Activated T-cell treated with anti-CD3 and anti-CD28 coated beads, Interleukin-2, amount 50 U/mL, for 72 hours (primary cell): ENCODE measurements at regions not wholly inside any gene's neighbourhood (a gene's known extent, or its start where the extent isn't known, plus 50 kb on each side); places are given as distances from the start of the nearest gene placed in this dataset.

Source experiments
- ATAC-seq, 2 donors: fragments of 150-1000 bp; cut with Tn5 transposase; replicated peaks in 1 of 2; 2 replicates each; pipeline ENCODE4 v1.10.0; 2021; ENCODE audit warnings: moderate library complexity in 2 of 2, mild to moderate bottlenecking in 1 of 2
- DNase-seq, 2 donors: peaks; one replicate each; pipeline ENCODE4 v3.0.0; 2021 to 2022; ENCODE audit warnings: mixed read lengths in 1 of 2
- H3K27ac Mint-ChIP-seq: one replicate; pipeline ENCODE4 v1.8.0; 2022; ENCODE audit warnings: mild to moderate bottlenecking, moderate library complexity, mixed read lengths
- H3K27me3 Mint-ChIP-seq: one replicate; pipeline ENCODE4 v1.8.0; 2022; ENCODE audit warnings: low read depth, mixed read lengths
- H3K36me3 Mint-ChIP-seq, 2 donors: one replicate each; pipeline ENCODE4 v1.8.0; 2022; ENCODE audit warnings: mixed read lengths in 2 of 2, mild to moderate bottlenecking in 1 of 2; ENCODE audit not compliant: insufficient read depth in 2 of 2
- H3K4me1 Mint-ChIP-seq: one replicate; pipeline ENCODE4 v1.8.0; 2022; ENCODE audit warnings: low read depth, mixed read lengths
- H3K4me3 Mint-ChIP-seq, 2 donors: one replicate each; pipeline ENCODE4 v1.8.0; 2022; ENCODE audit warnings: mild to moderate bottlenecking in 2 of 2, mixed read lengths in 2 of 2, moderate library complexity in 2 of 2
- H3K9me3 Mint-ChIP-seq, 2 donors: one replicate each; pipeline ENCODE4 v1.8.0; 2022; ENCODE audit warnings: mixed read lengths in 2 of 2

DNA sequence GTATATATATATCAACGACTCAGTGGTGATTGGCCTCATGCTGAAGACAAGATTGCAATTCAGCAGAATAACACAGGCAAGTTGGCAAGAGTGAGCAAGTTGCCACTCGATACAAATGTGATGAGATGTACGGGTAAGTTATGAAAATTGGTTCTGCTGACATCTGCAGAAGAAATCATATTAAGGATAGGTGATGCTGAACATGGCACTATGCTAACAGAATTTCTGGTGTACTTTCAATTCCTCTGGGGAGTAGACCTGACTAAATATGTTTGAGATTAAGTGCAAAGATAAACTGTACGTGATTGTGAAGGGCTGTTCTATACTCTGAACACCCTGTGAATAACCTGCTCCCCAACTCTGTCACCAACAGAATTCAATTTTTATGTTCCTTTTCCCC lies 758.2 kb downstream of the TBC1D32 start:
- DNase-seq, result no peak
- H3K4me3 Mint-ChIP-seq, result no peak overlapping the region
- H3K4me1 Mint-ChIP-seq, result no peaks in the 10 kb centered on the region
- no peak for ATAC-seq
- H3K27me3 Mint-ChIP-seq, result no peaks in the 10 kb centered on the region
- peaks cover 2% of the 10 kb centered on the region in 2 donors for H3K9me3 Mint-ChIP-seq
- H3K36me3 Mint-ChIP-seq, result no peaks in the 10 kb centered on the region
- no peak overlapping the region for H3K27ac Mint-ChIP-seq

DNA sequence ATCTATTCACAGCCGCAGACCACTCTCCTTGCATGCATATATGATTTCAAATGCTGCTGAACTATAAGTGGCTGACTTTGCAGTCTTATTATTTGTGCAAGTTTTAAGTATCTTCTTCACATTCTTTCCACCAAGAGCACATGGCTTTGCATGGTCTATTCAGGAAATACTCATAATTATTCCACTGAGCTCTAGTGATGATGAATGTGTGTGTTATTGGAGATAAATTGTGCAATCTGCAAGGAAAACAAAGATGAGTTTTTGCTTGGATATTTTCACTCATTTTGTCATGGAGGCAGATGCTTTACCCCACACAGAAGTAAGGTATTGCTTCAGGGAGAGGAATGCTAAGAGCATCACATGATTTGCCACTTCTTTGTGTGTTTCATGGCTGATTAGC lies 764.6 kb downstream of the TBC1D32 start:
- no peaks in the 10 kb centered on the region for H3K4me1 Mint-ChIP-seq
- no peaks in the 10 kb centered on the region for H3K27me3 Mint-ChIP-seq
- no peaks in the 10 kb centered on the region for H3K36me3 Mint-ChIP-seq
- no peak overlapping the region for H3K4me3 Mint-ChIP-seq
- ATAC-seq (no peak), DNase-seq (no peak)
- H3K9me3 Mint-ChIP-seq, result peaks cover 2 to 4% of the 10 kb centered on the region in 2 donors
- no peak overlapping the region for H3K27ac Mint-ChIP-seq

DNA sequence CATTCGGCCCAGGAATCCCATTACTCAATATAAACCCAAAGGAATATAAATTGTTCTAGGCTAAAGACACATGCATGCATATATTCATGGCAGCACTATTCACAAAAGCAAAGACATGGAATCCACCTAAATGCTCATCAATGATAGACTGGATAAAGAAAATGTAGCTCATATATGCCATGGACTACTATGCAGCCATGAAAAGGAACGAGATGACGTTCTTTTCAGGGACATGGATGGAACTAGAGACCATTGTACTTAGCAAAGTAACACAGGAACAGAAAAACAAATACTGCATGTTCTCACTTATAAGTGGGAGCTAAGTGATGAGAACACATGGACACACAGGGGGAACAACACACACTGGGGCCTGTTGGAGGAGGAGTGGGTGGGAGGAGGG lies 769.5 kb downstream of the TBC1D32 start:
- DNase-seq (no peak), ATAC-seq (no peak)
- H3K4me1 Mint-ChIP-seq, result no peaks in the 10 kb centered on the region
- H3K4me3 Mint-ChIP-seq, result no peak overlapping the region
- no peaks in the 10 kb centered on the region for H3K36me3 Mint-ChIP-seq
- no peak overlapping the region for H3K27ac Mint-ChIP-seq
- no peaks in the 10 kb centered on the region for H3K27me3 Mint-ChIP-seq
- peaks cover 2% of the 10 kb centered on the region in 2 donors for H3K9me3 Mint-ChIP-seq

DNA sequence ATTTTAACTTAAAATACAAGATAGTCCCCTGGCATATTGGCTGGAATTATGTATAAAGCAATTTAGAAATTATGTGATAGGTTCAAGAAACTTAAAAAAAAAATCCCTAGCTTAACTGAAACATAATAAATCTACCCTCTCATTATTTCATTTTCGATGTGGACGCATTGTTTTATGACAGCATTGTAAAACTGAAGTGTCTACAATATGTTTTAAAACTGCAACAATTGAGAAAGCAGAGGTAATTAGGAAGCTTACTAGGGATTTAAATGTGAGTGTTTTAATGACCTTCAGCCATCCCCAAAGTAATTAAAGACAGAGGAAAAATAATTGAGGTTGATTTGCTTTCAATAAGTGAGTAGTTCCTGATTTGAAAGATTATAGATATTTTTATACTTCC lies 776.0 kb downstream of the TBC1D32 start:
- Mint-ChIP-seq H3K4me1 (no peaks in the 10 kb centered on the region), H3K4me3 (no peak overlapping the region), H3K27ac (no peak overlapping the region), H3K27me3 (no peaks in the 10 kb centered on the region), H3K36me3 (no peaks in the 10 kb centered on the region), H3K9me3 (peaks cover 0 to 2% of the 10 kb centered on the region in 2 donors)
- DNase-seq, result no peak
- ATAC-seq, result no peak

DNA sequence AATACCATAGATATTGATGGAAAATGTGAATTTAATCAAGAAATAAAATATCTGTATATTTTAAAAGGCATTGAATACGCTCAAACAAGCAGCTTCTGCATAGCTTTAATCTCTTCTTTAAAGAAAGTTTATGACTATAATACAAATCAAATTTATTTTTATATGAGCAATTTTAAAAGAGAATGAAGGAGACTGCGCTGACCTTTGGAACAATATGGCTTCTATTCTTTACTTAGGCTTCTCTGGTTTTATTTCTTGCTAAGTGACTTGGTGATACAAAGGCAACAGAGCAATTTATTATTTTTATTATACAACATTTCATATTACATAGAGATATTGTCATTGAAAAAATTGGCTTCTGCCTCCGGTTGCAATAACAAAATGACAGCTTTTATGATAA lies 776.7 kb downstream of the TBC1D32 start:
- Mint-ChIP-seq H3K27ac (no peak overlapping the region), H3K36me3 (no peaks in the 10 kb centered on the region), H3K4me3 (no peak overlapping the region), H3K9me3 (peaks cover 0 to 2% of the 10 kb centered on the region in 2 donors), H3K4me1 (no peaks in the 10 kb centered on the region), H3K27me3 (no peaks in the 10 kb centered on the region)
- ATAC-seq, result no peak
- DNase-seq, result no peak

DNA sequence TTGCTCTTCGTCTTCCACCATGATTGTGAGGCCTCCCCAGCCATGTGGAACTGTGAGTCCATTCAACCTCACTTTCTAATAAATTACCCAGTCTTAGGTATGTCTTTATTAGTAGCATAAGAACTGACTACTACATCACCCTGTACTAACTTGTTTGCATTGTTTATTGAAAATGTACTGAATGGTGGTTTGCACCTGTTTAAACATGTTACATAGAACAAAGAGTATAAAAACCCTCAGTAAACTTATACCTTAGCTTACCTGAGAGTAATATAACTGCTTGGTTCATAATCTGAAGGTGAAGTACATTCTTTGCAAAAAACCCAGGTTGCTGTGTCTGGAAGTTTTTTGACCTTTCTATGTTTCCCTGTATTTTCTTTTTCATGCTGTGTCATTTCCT lies 777.8 kb downstream of the TBC1D32 start:
- H3K4me3 Mint-ChIP-seq, result no peak overlapping the region
- no peaks in the 10 kb centered on the region for H3K27me3 Mint-ChIP-seq
- H3K27ac Mint-ChIP-seq, result no peak overlapping the region
- H3K9me3 Mint-ChIP-seq, result no peaks in the 10 kb centered on the region
- DNase-seq (no peak), ATAC-seq (no peak)
- no peaks in the 10 kb centered on the region for H3K4me1 Mint-ChIP-seq
- no peaks in the 10 kb centered on the region for H3K36me3 Mint-ChIP-seq

DNA sequence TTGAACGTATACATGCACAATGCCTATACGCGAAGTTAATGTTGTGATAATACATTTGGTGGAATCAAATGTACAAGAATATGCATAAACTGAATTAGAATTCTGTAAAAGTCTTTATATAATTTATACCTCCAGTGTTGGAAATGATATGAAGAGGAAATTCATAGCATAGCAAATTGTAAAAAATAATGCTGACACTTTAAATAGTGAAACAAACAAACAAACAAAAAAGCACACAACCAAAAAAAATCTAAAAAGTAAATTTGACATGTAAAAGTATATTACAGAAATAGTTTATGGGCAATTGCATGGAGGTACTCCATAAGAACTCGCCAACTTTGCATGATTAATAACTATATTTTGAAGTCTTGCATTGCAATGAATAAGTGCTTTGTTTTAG lies 780.9 kb downstream of the TBC1D32 start:
- no peaks in the 10 kb centered on the region for H3K36me3 Mint-ChIP-seq
- H3K4me1 Mint-ChIP-seq, result no peaks in the 10 kb centered on the region
- H3K9me3 Mint-ChIP-seq, result no peaks in the 10 kb centered on the region
- DNase-seq, result no peak
- no peaks in the 10 kb centered on the region for H3K27me3 Mint-ChIP-seq
- H3K27ac Mint-ChIP-seq, result no peak overlapping the region
- H3K4me3 Mint-ChIP-seq, result no peak overlapping the region
- ATAC-seq, result no peak

DNA sequence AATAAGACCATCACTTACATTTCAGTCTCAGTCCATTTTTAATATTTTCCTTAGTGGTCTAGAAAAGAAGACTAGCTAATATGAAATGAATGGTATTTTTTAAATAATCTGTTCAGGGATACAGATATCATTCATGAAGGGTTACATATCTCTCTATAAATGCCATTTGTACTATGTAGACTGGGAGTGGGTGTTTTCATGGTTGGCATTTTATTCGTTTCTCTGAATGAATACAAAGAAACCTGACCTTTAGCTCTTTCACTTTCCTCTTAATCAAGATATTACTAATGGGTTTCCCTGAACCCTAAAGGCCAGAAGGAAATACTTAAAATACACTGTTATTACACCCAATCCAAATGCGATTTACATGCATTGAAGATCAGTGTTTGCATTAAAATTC lies 788.9 kb downstream of the TBC1D32 start:
- Mint-ChIP-seq H3K27ac (no peak overlapping the region), H3K36me3 (no peaks in the 10 kb centered on the region), H3K27me3 (no peaks in the 10 kb centered on the region), H3K4me3 (no peak overlapping the region), H3K9me3 (no peaks in the 10 kb centered on the region), H3K4me1 (no peaks in the 10 kb centered on the region)
- ATAC-seq (no peak), DNase-seq (no peak)

DNA sequence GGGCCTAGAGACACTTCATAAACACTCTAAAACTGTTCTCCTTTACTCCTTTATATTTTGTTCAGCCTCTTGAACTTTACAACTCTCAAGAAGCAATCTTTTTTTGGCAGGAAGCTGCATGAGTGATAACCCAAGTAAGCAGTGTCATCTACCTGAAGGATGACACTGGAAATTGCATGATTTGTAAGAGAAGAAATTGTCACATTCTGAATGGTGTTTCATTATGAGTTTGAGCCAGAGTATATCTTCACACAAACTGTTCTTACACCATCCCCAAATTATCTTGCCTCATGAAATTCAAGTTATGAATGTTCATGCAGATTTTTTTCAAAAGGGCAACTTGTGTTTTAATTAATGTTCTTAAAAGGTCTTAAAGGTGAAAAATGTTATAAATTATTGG lies 799.3 kb downstream of the TBC1D32 start:
- ATAC-seq, result peak in 1 of 2 donors; percentile 39
- Mint-ChIP-seq H3K36me3 (no peaks in the 10 kb centered on the region), H3K4me1 (no peaks in the 10 kb centered on the region), H3K27ac (no peak overlapping the region), H3K4me3 (no peak overlapping the region), H3K9me3 (peaks cover 0 to 7% of the 10 kb centered on the region in 2 donors), H3K27me3 (no peaks in the 10 kb centered on the region)
- DNase-seq, result no peak

DNA sequence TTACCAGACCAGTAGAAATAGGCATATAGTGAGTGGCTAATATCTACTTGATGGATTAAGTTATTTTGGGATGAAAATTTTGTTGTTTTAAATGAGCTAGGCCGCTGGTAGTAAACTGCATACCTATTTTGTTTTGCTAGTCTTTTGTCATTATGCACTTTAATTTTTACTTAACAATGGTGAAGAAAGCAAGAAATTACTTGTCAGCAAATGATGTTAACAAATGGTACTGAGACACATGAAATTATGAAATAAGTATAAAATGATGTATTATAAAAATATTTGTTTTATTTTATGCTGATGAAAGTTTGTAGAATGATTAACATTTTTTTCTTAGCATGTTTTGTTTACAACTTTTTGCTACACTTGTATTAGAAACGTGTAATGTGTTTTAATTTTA lies 807.7 kb downstream of the TBC1D32 start:
- Mint-ChIP-seq H3K4me1 (no peaks in the 10 kb centered on the region), H3K9me3 (peaks cover 5 to 10% of the 10 kb centered on the region in 2 donors), H3K4me3 (no peak overlapping the region), H3K27me3 (no peaks in the 10 kb centered on the region), H3K36me3 (no peaks in the 10 kb centered on the region), H3K27ac (no peak overlapping the region)
- no peak for ATAC-seq
- no peak for DNase-seq

DNA sequence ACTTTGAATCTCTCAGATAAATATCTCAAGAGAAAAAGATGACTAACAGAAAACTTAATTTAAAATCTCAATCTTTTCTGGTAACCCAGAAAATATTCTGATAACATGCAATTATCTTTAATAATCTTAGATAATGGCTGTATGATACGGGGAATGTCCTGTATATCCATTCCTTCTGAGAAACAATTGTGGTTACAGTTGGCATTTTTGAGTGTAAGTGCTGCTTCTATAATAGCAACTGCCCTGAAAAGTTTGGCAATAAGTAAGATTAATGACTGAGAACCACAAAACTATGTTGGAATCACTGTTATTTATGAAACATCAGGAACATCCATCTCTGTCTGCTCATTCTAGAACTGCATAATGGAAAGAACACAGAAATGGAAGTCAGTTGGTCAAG lies 819.7 kb downstream of the TBC1D32 start:
- DNase-seq (no peak), ATAC-seq (no peak)
- H3K9me3 Mint-ChIP-seq, result peaks cover 0 to 1% of the 10 kb centered on the region in 2 donors
- no peak overlapping the region for H3K4me3 Mint-ChIP-seq
- no peaks in the 10 kb centered on the region for H3K27me3 Mint-ChIP-seq
- H3K36me3 Mint-ChIP-seq, result no peaks in the 10 kb centered on the region
- H3K27ac Mint-ChIP-seq, result no peak overlapping the region
- H3K4me1 Mint-ChIP-seq, result no peaks in the 10 kb centered on the region

DNA sequence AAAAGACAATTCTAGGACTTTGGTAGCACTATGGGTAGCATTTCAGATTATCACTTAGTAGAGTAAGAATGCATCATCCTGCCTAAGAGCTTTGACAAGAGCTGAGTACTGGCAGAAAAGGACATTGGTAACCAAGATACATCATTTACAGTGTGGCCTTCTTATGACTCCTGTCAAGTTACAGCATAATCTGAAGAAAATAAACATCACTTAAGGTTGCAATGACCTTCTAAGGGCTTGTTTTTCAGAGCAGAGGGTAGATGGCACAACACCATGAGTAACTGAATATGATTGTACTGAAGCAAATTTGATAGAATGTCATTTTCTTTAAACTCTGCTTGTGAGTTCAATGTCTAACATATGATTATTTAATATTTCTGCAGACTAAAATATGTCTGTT lies 822.6 kb downstream of the TBC1D32 start:
- Mint-ChIP-seq H3K27ac (no peak overlapping the region), H3K9me3 (peaks cover 2 to 4% of the 10 kb centered on the region in 2 donors)

DNA sequence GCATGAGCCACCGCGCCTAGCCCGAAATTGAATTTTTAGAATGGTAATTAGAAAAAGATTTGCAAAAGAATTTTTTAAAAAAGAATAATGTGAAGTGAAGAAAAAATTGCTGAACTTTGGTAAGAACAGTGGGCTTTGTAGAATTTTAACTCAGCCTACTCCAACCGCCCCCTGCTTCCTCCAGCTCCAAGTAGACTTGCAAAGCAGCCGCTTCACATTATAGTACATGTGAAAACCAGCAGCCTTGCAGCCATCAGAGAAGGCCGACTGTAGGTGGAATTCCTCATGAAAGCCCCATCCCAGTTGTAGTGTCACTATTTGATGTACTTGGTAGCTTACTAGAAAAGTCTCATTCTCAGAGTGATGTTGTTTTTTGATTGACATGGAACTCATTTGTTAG lies 835.6 kb downstream of the TBC1D32 start:
- DNase-seq (no peak), ATAC-seq (no peak)
- Mint-ChIP-seq H3K27ac (no peak overlapping the region), H3K4me3 (no peak overlapping the region), H3K9me3 (peaks cover 0 to 2% of the 10 kb centered on the region in 2 donors), H3K27me3 (no peaks in the 10 kb centered on the region), H3K4me1 (no peaks in the 10 kb centered on the region), H3K36me3 (no peaks in the 10 kb centered on the region)

More for the DNA sequence above, 822.6 kb downstream of the TBC1D32 start:
- no peaks in the 10 kb centered on the region for H3K27me3 Mint-ChIP-seq
- H3K4me3 Mint-ChIP-seq, result no peak overlapping the region
- ATAC-seq, result no peak
- H3K36me3 Mint-ChIP-seq, result no peaks in the 10 kb centered on the region
- DNase-seq, result no peak
- H3K4me1 Mint-ChIP-seq, result no peaks in the 10 kb centered on the region

DNA sequence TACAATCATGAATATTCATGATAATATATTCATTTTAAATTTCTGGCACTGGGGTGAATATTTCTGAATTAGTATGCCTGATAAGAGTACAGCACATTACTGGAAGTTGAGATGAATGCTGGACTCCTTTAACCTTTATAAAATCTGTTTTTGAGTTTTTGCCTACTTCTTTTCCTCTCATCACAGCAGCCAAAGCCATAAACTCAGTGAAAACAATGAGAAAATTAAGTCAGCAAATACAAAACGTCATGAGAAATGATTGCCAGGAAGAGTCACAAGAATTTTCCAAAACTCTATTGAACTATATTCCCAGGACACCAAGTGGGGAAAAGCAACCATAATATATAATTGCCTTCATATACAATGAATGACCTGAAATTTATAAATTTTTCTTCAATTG lies 837.6 kb downstream of the TBC1D32 start:
- no peak overlapping the region for H3K27ac Mint-ChIP-seq
- ATAC-seq (no peak), DNase-seq (no peak)
- H3K36me3 Mint-ChIP-seq, result no peaks in the 10 kb centered on the region
- H3K4me3 Mint-ChIP-seq, result no peak overlapping the region
- H3K4me1 Mint-ChIP-seq, result no peaks in the 10 kb centered on the region
- peaks cover 0 to 2% of the 10 kb centered on the region in 2 donors for H3K9me3 Mint-ChIP-seq
- no peaks in the 10 kb centered on the region for H3K27me3 Mint-ChIP-seq
